Immature natural killer cell (primary cell): ENCODE measurements at regions not wholly inside any gene's neighbourhood (a gene's known extent, or its start where the extent isn't known, plus 50 kb on each side); places are given as distances from the start of the nearest gene placed in this dataset.
"Not testable (repeated sequence)": the region's sequence is repeated elsewhere in the genome, so short reads cannot be mapped to it uniquely, and the experiment has no call there.

Source experiments
- DNase-seq, 3 donors: peaks; one replicate each; pipeline ENCODE4 v3.0.0; 2022; ENCODE audit warnings: mixed read lengths in 1 of 3
- H3K27ac Mint-ChIP-seq, 6 donors: one replicate each; pipeline ENCODE4 v1.8.0; 2020; ENCODE audit warnings: mixed read lengths in 6 of 6, mild to moderate bottlenecking in 5 of 6, inconsistent platforms in 4 of 6, moderate library complexity in 3 of 6
- H3K27me3 Mint-ChIP-seq, 3 donors: one replicate each; pipeline ENCODE4 v1.8.0; 2020 to 2021; ENCODE audit warnings: low read depth in 3 of 3, mild to moderate bottlenecking in 3 of 3, mixed read lengths in 3 of 3, moderate library complexity in 3 of 3, inconsistent platforms in 1 of 3
- H3K36me3 Mint-ChIP-seq, 3 donors: one replicate each; pipeline ENCODE4 v1.8.0; 2020; ENCODE audit warnings: mixed read lengths in 3 of 3, inconsistent platforms in 2 of 3, mild to moderate bottlenecking in 2 of 3
- H3K4me1 Mint-ChIP-seq, 2 donors: one replicate each; pipeline ENCODE4 v1.8.0; 2020; ENCODE audit warnings: inconsistent platforms in 2 of 2, mild to moderate bottlenecking in 2 of 2, mixed read lengths in 2 of 2, moderate library complexity in 1 of 2
- H3K4me3 Mint-ChIP-seq, 5 donors: one replicate each; pipeline ENCODE4 v1.8.0; 2020; ENCODE audit warnings: mild to moderate bottlenecking in 5 of 5, mixed read lengths in 5 of 5, inconsistent platforms in 3 of 5, moderate library complexity in 3 of 5
- H3K9me3 Mint-ChIP-seq, 6 donors: one replicate each; pipeline ENCODE4 v1.8.0; 2020; ENCODE audit warnings: mild to moderate bottlenecking in 6 of 6, mixed read lengths in 6 of 6, inconsistent platforms in 4 of 6, moderate library complexity in 3 of 6

DNA sequence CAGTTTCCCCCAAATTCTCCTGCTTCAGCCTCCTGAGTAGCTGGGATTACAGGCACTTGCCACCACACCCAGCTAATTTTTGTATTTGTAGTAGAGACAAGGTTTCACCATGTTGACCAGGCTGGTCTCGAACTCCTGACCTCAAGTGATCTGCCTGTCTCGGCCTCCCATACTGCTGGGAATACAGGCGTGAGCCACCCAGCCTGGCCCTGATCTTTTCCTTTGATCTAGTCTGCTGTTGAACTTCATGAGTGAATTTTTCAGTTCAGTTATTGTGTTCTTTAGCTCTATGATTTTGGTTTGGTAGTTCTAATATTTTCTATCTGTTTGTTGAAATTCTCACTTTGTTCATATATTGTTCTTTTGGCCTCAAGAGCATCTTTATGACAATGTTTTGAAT, 83.4 kb upstream of the RAP2C start:
- H3K4me1 Mint-ChIP-seq, H3K36me3 Mint-ChIP-seq, DNase-seq, H3K27me3 Mint-ChIP-seq, H3K27ac Mint-ChIP-seq, H3K4me3 Mint-ChIP-seq, H3K9me3 Mint-ChIP-seq: not testable (repeated sequence)

DNA sequence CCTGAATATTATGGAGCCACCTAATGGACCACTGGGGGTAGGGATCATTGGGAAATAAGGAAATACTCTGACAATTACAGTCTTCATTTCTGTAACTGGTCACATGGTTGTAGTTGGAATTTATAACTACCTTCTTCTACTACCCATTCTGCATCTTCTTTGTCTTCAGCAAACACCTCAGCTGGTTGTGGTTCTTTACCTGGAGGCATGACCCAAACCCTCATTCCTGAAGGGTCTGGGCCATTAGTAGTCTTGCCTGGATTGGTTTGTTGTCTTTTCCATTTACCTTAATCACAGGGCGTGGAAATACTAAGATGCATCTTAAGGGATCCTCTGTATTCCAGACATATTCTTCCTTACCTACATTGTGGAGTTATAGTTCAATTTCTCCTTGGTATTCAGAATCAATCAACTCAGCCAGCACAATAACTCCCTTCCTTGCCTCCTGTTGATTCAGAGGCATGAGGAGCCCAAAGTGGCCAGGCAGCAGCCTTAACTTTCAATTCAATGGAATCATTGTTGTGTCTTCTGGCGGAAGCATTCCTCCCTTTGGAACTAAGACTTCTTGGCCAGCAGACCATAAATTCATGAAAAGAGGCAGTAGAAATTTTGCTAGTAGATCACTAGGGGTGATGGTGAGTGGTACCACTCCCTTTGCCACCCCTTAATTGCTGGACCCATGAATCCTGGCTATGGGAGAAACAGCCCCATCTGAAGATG, 75.7 kb upstream of the RAP2C start:
- DNase-seq = no peak
- Mint-ChIP-seq H3K4me3 (no peak overlapping the region), H3K27me3 (peaks cover 0 to 4% (median 2%) of the 10 kb centered on the region in 3 donors), H3K27ac (no peak overlapping the region), H3K36me3 (no peaks in the 10 kb centered on the region), H3K4me1 (no peaks in the 10 kb centered on the region), H3K9me3 (no peaks in the 10 kb centered on the region)

- Mint-ChIP-seq H3K4me3 (no peak overlapping the region), H3K27me3 (peaks cover 0 to 2% (median 2%) of the 10 kb centered on the region in 3 donors), H3K36me3 (no peaks in the 10 kb centered on the region), H3K4me1 (no peaks in the 10 kb centered on the region), H3K27ac (no peak overlapping the region), H3K9me3 (no peaks in the 10 kb centered on the region)
- no peak for DNase-seq
Measured at GRCh38 chrX:132294192-132294591, 74.9 kb upstream of the RAP2C start.

GRCh38 chrX:132292793-132293192, 73.5 kb upstream of the RAP2C start:
- no peaks in the 10 kb centered on the region for H3K4me1 Mint-ChIP-seq
- no peak overlapping the region for H3K27ac Mint-ChIP-seq
- DNase-seq = peak; percentile 29 to 44 (median 40)
- peaks cover 0 to 7% (median 2%) of the 10 kb centered on the region in 3 donors for H3K27me3 Mint-ChIP-seq
- H3K36me3 Mint-ChIP-seq = no peaks in the 10 kb centered on the region
- no peaks in the 10 kb centered on the region for H3K9me3 Mint-ChIP-seq
- no peak overlapping the region for H3K4me3 Mint-ChIP-seq

DNA sequence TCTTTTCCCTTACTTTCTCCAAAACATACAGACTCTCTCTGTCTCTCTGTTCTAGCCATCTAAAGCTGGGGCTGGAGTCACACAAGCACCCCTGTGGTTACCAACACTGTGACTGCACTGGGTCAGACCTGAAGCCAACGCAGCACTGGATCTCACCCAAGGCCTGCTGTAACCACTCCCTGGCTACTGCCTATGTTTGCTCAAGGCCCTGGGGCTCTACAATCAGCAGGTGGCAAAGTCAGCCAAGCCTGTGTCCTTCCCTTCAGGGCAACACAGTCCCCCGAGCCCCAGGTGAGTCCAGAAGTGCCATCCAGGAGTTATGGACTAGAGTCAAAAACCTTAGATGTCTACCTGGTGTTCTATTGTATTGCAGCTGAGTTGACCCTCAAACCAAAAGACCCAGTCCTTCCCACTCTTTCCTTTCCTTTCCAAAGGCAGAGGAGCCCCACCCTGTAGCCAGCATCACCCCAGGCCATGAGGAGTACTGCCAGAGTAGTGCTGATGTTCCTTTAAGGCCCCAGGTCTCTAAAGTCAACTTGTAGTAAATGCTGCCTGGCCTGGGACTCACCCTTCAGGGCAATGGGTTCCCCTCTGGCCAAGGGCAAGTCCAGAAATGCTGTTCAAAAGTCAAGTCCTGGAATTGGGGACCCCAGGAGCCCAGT, 58.8 kb upstream of the RAP2C start:
- DNase-seq = no peak
- no peaks in the 10 kb centered on the region for H3K9me3 Mint-ChIP-seq
- no peak overlapping the region for H3K27ac Mint-ChIP-seq
- H3K4me1 Mint-ChIP-seq = no peaks in the 10 kb centered on the region
- H3K4me3 Mint-ChIP-seq = no peak overlapping the region
- no peaks in the 10 kb centered on the region for H3K36me3 Mint-ChIP-seq
- peaks cover 3 to 12% (median 4%) of the 10 kb centered on the region in 3 donors for H3K27me3 Mint-ChIP-seq

- no peak overlapping the region for H3K4me3 Mint-ChIP-seq
- peaks cover 5 to 9% (median 6%) of the 10 kb centered on the region in 3 donors for H3K27me3 Mint-ChIP-seq
- H3K27ac Mint-ChIP-seq = no peak overlapping the region
- DNase-seq = no peak
- no peaks in the 10 kb centered on the region for H3K9me3 Mint-ChIP-seq
- H3K36me3 Mint-ChIP-seq = no peaks in the 10 kb centered on the region
- no peaks in the 10 kb centered on the region for H3K4me1 Mint-ChIP-seq
Measured at GRCh38 chrX:132272826-132273225, 53.6 kb upstream of the RAP2C start.

DNA sequence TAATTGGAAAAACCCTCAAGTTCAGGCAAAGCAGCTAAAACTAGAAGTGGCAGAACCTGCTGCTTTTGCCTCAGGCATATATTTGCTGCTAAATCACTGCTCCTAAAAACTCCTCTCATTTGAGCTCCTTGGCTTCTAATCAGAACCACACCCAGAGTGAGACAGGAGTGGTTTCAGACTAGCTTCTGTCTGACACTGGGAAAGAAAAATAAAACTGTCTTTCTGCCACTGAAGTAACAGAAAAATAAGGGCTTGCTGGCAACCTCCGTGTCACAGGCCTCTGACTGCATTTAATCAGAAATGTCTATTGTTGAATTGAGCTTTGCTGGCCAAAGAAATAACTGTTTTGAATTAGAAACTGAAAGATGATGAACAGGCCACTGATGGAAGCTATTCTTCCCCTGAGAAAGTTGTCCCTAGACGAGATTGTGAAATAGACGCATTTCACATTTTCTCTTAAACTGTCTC, 52.1 kb upstream of the RAP2C start:
- no peaks in the 10 kb centered on the region for H3K9me3 Mint-ChIP-seq
- H3K36me3 Mint-ChIP-seq = no peaks in the 10 kb centered on the region
- H3K4me3 Mint-ChIP-seq = no peak overlapping the region
- H3K27me3 Mint-ChIP-seq = peaks cover 2 to 6% (median 5%) of the 10 kb centered on the region in 3 donors
- no peak for DNase-seq
- H3K27ac Mint-ChIP-seq = no peak overlapping the region
- H3K4me1 Mint-ChIP-seq = no peaks in the 10 kb centered on the region

DNA sequence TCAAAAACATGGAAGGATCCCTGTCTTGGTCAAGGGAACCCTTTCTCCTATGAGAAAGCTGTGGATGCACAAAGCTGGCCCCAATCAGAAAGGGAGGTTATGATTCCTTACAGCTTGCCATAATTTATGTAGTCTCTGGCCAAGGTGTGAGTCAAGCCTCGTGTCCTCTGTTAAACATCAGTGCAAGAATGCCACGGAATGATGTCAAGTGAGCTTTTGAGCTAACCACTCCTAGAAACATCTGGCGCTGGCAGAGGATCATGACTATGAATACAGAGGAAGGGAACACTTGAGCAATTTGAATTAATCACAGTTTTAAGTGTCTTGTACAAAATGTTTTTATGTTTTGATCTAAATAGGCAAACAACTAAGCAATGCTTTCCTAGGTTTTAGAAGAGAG, 51.5 kb upstream of the RAP2C start:
- no peaks in the 10 kb centered on the region for H3K36me3 Mint-ChIP-seq
- peaks cover 2 to 5% (median 4%) of the 10 kb centered on the region in 3 donors for H3K27me3 Mint-ChIP-seq
- H3K4me3 Mint-ChIP-seq = no peak overlapping the region
- H3K9me3 Mint-ChIP-seq = no peaks in the 10 kb centered on the region
- no peaks in the 10 kb centered on the region for H3K4me1 Mint-ChIP-seq
- H3K27ac Mint-ChIP-seq = no peak overlapping the region
- no peak for DNase-seq

DNA sequence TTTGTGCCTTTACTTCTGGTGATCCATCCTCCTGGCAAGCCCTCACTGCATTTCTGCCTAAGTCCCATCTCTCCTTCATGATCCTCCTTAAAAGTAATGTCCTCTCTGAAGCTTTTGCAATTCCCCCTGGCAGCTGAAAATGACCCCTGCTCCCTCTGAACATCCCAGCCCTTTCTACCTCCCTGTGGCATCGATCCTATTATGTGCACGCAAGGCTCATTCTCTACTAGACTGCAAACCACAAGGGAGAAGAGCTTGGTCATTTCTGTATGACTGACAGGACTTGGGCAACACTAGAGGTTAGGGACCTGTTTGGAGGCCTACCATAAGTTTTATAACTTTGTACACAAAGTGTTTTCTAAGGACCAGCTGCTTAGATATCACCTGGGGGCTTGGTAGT, 50.8 kb upstream of the RAP2C start:
- Mint-ChIP-seq H3K9me3 (no peaks in the 10 kb centered on the region), H3K4me3 (no peak overlapping the region), H3K36me3 (no peaks in the 10 kb centered on the region), H3K27ac (no peak overlapping the region), H3K27me3 (peaks cover 2 to 4% (median 2%) of the 10 kb centered on the region in 3 donors), H3K4me1 (no peaks in the 10 kb centered on the region)
- DNase-seq = no peak
